ENCODE measurements at regions not wholly inside any gene's neighbourhood (a gene's known extent, or its start where the extent isn't known, plus 50 kb on each side); places are given as distances from the start of the nearest gene placed in this dataset.

DNA sequence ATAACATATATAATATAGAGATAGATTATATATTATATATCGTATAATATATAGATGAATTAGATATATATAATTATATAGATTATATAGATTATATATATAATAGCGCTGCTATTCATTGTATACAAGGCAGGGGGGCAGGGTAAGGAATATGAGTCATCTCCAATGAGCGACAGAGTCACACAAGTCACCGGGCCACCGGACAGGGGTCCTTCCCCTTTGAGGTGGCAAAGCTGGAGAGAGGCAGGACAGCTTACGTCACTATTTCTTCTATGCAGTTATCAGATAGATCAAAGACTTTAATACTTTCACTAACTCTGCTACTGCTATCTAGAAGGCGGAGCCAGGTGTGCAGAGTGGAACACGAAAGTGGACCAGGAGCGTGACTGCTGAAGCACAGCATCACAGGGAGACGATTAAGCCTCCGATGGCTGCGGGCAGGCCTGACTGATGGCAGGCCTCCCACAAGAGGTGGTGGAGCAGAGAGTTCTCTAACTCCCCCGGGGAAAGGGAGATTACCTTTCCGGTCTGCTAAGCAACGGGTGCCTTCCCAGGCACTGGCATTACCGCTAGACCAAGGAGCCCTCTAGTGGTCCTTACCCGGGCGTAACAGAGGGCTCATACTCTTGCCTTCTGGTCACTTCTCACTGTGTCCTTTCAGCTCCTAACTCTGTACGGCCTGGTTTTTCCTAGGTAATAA is 2154.7 kb downstream of the MRPL39 start:
- ATAC-seq (no peak), DNase-seq (no peak)
- Histone ChIP-seq H3K9me3 (no peaks in the 10 kb centered on the region), H3K4me1 (no peaks in the 10 kb centered on the region), H3K27ac (no peak overlapping the region), H3K36me3 (ENCODE audit: insufficient read depth in 1 of 2, low read depth in 1 of 2) (no peaks in the 10 kb centered on the region), H3K4me3 (no peak overlapping the region), H3K27me3 (ENCODE audit: insufficient read depth in 3 of 3, low read length in 2 of 3) (no peaks in the 10 kb centered on the region)
- WGBS, 3 donors = 51 to 56% (median 55%) methylated on average over 19 of the region's 19 CpGs
- intact Hi-C loops (cut with DNase I) = no loop called here
- TF ChIP-seq, protein P1, sequence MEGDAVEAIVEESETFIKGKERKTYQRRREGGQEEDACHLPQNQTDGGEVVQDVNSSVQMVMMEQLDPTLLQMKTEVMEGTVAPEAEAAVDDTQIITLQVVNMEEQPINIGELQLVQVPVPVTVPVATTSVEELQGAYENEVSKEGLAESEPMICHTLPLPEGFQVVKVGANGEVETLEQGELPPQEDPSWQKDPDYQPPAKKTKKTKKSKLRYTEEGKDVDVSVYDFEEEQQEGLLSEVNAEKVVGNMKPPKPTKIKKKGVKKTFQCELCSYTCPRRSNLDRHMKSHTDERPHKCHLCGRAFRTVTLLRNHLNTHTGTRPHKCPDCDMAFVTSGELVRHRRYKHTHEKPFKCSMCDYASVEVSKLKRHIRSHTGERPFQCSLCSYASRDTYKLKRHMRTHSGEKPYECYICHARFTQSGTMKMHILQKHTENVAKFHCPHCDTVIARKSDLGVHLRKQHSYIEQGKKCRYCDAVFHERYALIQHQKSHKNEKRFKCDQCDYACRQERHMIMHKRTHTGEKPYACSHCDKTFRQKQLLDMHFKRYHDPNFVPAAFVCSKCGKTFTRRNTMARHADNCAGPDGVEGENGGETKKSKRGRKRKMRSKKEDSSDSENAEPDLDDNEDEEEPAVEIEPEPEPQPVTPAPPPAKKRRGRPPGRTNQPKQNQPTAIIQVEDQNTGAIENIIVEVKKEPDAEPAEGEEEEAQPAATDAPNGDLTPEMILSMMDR (IDR thresholded peaks at IDR 0.05) = no peak

DNA sequence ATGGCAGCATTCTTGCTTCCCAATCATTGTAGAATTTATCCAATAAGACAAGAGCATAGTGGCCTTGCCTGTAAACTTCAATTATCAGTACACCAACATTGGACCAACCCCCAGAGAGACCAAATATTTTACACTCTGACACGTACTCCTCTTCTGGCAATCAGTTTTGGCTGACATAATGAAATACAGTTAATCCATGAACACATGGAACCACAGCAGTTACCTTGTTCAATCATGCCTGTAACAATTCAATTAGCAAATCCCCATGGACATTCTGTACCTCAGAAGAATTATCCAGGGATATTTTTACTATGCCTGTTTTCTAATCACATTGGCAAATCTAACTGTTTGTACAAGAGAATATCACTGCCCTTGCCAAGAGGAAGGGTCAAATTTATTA is 2162.0 kb downstream of the MRPL39 start:
- DNase-seq (no peak), ATAC-seq (no peak)
- WGBS, 3 donors = 14 to 29% (median 16%) methylated on average over 1 of the region's 1 CpG
- no peak overlapping the region for H3K4me3 ChIP-seq
- no peaks in the 10 kb centered on the region for H3K4me1 ChIP-seq
- H3K27me3 ChIP-seq (ENCODE audit: insufficient read depth in 3 of 3, low read length in 2 of 3) = no peaks in the 10 kb centered on the region
- H3K36me3 ChIP-seq (ENCODE audit: insufficient read depth in 1 of 2, low read depth in 1 of 2) = no peaks in the 10 kb centered on the region
- H3K27ac ChIP-seq = no peak overlapping the region
- H3K9me3 ChIP-seq = no peaks in the 10 kb centered on the region
- intact Hi-C loops (cut with DNase I) = no loop called here
- TF ChIP-seq, protein P1 (IDR thresholded peaks at IDR 0.05) = no peak

DNA sequence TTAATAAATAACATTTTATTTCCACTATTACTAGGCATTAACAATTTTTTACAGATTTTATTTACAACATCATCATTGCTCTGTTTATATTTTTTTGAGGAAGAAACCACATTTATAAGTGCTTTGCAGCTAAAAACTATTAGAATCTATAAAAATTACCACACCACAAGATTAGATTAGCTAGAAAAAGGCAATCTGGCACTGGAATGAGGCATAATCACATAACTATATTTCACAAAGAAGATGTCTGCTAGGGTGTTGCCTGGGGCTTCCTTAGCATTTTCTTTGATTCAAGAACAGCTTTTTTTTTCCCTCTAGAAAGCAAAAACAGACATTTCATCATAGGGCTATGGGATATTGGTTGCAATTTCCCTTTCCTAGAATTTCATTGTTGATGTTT is 2169.2 kb downstream of the MRPL39 start:
- TF ChIP-seq, protein P1 (IDR thresholded peaks at IDR 0.05) = no peak
- intact Hi-C loops (cut with DNase I) = no loop called here
- no peaks in the 10 kb centered on the region for H3K9me3 ChIP-seq
- H3K4me3 ChIP-seq = no peak overlapping the region
- no peak for DNase-seq
- H3K36me3 ChIP-seq (ENCODE audit: insufficient read depth in 1 of 2, low read depth in 1 of 2) = no peaks in the 10 kb centered on the region
- no peaks in the 10 kb centered on the region for H3K27me3 ChIP-seq (ENCODE audit: insufficient read depth in 3 of 3, low read length in 2 of 3)
- ATAC-seq = no peak
- no peaks in the 10 kb centered on the region for H3K4me1 ChIP-seq
- H3K27ac ChIP-seq = no peak overlapping the region

DNA sequence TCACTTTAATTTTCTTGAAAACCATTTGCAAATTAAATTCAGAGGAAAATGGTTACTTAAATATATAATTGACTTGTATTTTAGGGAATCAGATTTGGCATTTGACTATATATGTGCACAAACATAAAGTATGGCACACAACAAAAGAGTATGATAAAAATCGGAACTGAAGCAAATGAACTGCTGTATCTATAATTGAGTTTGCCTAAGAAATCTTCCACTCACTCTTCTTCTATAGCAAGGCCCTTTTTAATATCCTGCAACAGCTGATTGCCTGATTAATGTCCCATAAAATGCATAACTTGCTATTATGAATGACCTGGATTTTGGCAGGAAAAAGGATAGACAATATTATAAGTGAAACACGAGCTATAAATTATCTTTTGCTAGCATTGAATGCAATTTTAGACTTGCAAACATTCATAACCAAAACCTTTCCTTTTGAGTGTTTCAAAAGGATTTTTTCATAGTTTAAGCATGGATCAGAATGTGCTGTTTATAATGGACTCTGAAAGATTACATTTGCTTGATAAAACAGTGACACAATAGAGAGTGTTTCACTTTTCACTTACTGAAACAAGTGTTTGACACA is 2204.3 kb downstream of the MRPL39 start:
- H3K4me1 ChIP-seq = no peaks in the 10 kb centered on the region
- intact Hi-C loops (cut with DNase I) = no loop called here
- DNase-seq (no peak), ATAC-seq (no peak)
- TF ChIP-seq, protein P1 (IDR thresholded peaks at IDR 0.05) = no peak
- H3K27ac ChIP-seq = no peak overlapping the region
- H3K36me3 ChIP-seq (ENCODE audit: insufficient read depth in 1 of 2, low read depth in 1 of 2) = no peaks in the 10 kb centered on the region
- 31 to 38% (median 35%) methylated on average over 2 of the region's 2 CpGs for WGBS, 3 donors
- H3K9me3 ChIP-seq = no peaks in the 10 kb centered on the region
- no peak overlapping the region for H3K4me3 ChIP-seq
- no peaks in the 10 kb centered on the region for H3K27me3 ChIP-seq (ENCODE audit: insufficient read depth in 3 of 3, low read length in 2 of 3)

DNA sequence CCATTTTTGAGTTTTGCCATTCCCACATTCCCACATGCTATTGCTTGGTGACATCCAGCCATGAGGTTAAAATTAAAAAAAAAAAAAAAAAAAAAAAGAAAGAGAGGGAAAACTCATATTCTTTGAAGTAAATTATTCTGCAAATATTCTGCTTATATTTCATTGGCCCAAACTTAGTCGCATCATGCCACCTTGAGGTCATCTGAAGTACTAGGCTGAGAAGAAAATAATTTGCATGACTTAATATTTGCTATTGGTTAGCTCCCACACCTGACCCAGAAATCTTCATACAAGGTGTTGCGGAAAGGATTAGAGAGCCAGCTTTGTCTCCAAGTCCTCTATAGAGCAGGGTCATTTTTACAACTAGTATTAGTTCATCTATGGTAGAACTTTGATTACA is 2206.0 kb downstream of the MRPL39 start:
- intact Hi-C loops (cut with DNase I) = no loop called here
- no peak overlapping the region for H3K27ac ChIP-seq
- WGBS, 3 donors = 88 to 90% (median 88%) methylated on average over 2 of the region's 2 CpGs

More for the DNA sequence above, 2206.0 kb downstream of the MRPL39 start:
- H3K9me3 ChIP-seq = no peaks in the 10 kb centered on the region
- TF ChIP-seq, protein P1 (IDR thresholded peaks at IDR 0.05) = no peak
- H3K4me1 ChIP-seq = no peaks in the 10 kb centered on the region
- DNase-seq (no peak), ATAC-seq (no peak)
- no peaks in the 10 kb centered on the region for H3K27me3 ChIP-seq (ENCODE audit: insufficient read depth in 3 of 3, low read length in 2 of 3)
- H3K36me3 ChIP-seq (ENCODE audit: insufficient read depth in 1 of 2, low read depth in 1 of 2) = no peaks in the 10 kb centered on the region
- H3K4me3 ChIP-seq = no peak overlapping the region

All from psoas muscle (tissue), 7 donors.